ENCODE measurements at regions not wholly inside any gene's neighbourhood (a gene's known extent, or its start where the extent isn't known, plus 50 kb on each side); places are given as distances from the start of the nearest gene placed in this dataset.

GRCh38 chr18:23356915-23357601, 96.0 kb upstream of the RIOK3 start:
- TF ChIP-seq POLR2AphosphoS5 (IDR thresholded peaks at IDR 0.05; ENCODE audit: low read depth, low read length), result no peak
- TF ChIP-seq FOXP2 (optimal IDR thresholded peaks at IDR 0.05; ENCODE audit: borderline replicate concordance, extremely low read depth, extremely low read length, insufficient read depth), result no peak
- no peak for TF ChIP-seq SIN3A (IDR thresholded peaks at IDR 0.05; ENCODE audit: borderline replicate concordance, insufficient read depth, low read length)
- no peak for TF ChIP-seq TAF1 (IDR thresholded peaks at IDR 0.05; ENCODE audit: borderline replicate concordance, insufficient read depth, low read length)

- TF ChIP-seq FOXP2 (optimal IDR thresholded peaks at IDR 0.05; ENCODE audit: borderline replicate concordance, extremely low read depth, extremely low read length, insufficient read depth) (no peak), SIN3A (IDR thresholded peaks at IDR 0.05; ENCODE audit: borderline replicate concordance, insufficient read depth, low read length) (no peak), TAF1 (IDR thresholded peaks at IDR 0.05; ENCODE audit: borderline replicate concordance, insufficient read depth, low read length) (no peak), REST (IDR thresholded peaks at IDR 0.05; ENCODE audit: insufficient read depth in 1 of 2, low read depth in 2 of 2, low read length in 2 of 2) (no peak), POLR2AphosphoS5 (IDR thresholded peaks at IDR 0.05; ENCODE audit: low read depth, low read length) (no peak)
Observed at GRCh38 chr18:23357996-23358594, 95.0 kb upstream of the RIOK3 start.

GRCh38 chr18:23359421-23359820, 93.7 kb upstream of the RIOK3 start:
- TF ChIP-seq TAF1 (IDR thresholded peaks at IDR 0.05; ENCODE audit: borderline replicate concordance, insufficient read depth, low read length) (no peak), FOXP2 (optimal IDR thresholded peaks at IDR 0.05; ENCODE audit: borderline replicate concordance, extremely low read depth, extremely low read length, insufficient read depth) (no peak), POLR2AphosphoS5 (IDR thresholded peaks at IDR 0.05; ENCODE audit: low read depth, low read length) (no peak), SIN3A (IDR thresholded peaks at IDR 0.05; ENCODE audit: borderline replicate concordance, insufficient read depth, low read length) (no peak), REST (IDR thresholded peaks at IDR 0.05; ENCODE audit: insufficient read depth in 1 of 2, low read depth in 2 of 2, low read length in 2 of 2) (no peak)

GRCh38 chr18:23363865-23364570, 89.1 kb upstream of the RIOK3 start:
- no peak for TF ChIP-seq TAF1 (IDR thresholded peaks at IDR 0.05; ENCODE audit: borderline replicate concordance, insufficient read depth, low read length)
- no peak for TF ChIP-seq POLR2AphosphoS5 (IDR thresholded peaks at IDR 0.05; ENCODE audit: low read depth, low read length)
- TF ChIP-seq SIN3A (IDR thresholded peaks at IDR 0.05; ENCODE audit: borderline replicate concordance, insufficient read depth, low read length), result no peak
- TF ChIP-seq REST (IDR thresholded peaks at IDR 0.05; ENCODE audit: insufficient read depth in 1 of 2, low read depth in 2 of 2, low read length in 2 of 2), result no peak
- TF ChIP-seq FOXP2 (optimal IDR thresholded peaks at IDR 0.05; ENCODE audit: borderline replicate concordance, extremely low read depth, extremely low read length, insufficient read depth), result no peak

GRCh38 chr18:23365602-23366001, 87.5 kb upstream of the RIOK3 start:
- TF ChIP-seq TAF1 (IDR thresholded peaks at IDR 0.05; ENCODE audit: borderline replicate concordance, insufficient read depth, low read length) (no peak), REST (IDR thresholded peaks at IDR 0.05; ENCODE audit: insufficient read depth in 1 of 2, low read depth in 2 of 2, low read length in 2 of 2) (no peak), SIN3A (IDR thresholded peaks at IDR 0.05; ENCODE audit: borderline replicate concordance, insufficient read depth, low read length) (no peak), POLR2AphosphoS5 (IDR thresholded peaks at IDR 0.05; ENCODE audit: low read depth, low read length) (no peak), FOXP2 (optimal IDR thresholded peaks at IDR 0.05; ENCODE audit: borderline replicate concordance, extremely low read depth, extremely low read length, insufficient read depth) (no peak)

All from PFSK-1 (cell line).